Fibroblast of villous mesenchyme (primary cell): ENCODE measurements at regions not wholly inside any gene's neighbourhood (a gene's known extent, or its start where the extent isn't known, plus 50 kb on each side); places are given as distances from the start of the nearest gene placed in this dataset.

Experiments
- DNase-seq: peaks from one replicate; pipeline ENCODE4 v3.0.0-alpha.2; 2010; ENCODE audit warnings: low read depth
- H3K4me3 ChIP-seq: 2 replicates; pipeline ENCODE4 v1.5.1; 2011; ENCODE audit warnings: low read depth, mild to moderate bottlenecking, low read length
- CTCF ChIP-seq: IDR thresholded peaks from 2 replicates; pipeline ENCODE4 v1.5.1; 2012; ENCODE audit warnings: low read depth, mild to moderate bottlenecking, low read length; ENCODE audit not compliant: insufficient read depth

GRCh38 chr16:89035669-89036570 is 57.7 kb upstream of the ACSF3 start:
- no peak for DNase-seq
- TF ChIP-seq CTCF, result no peak
- no peak overlapping the region for H3K4me3 ChIP-seq

GRCh38 chr16:89036776-89037175 is 56.9 kb upstream of the ACSF3 start:
- no peak for DNase-seq
- H3K4me3 ChIP-seq, result no peak overlapping the region
- TF ChIP-seq CTCF, result no peak

- TF ChIP-seq CTCF, result no peak
- DNase-seq, result peak; percentile 23
- H3K4me3 ChIP-seq, result no peak overlapping the region
Observed at GRCh38 chr16:89037261-89038152, 56.1 kb upstream of the ACSF3 start.

GRCh38 chr16:89038221-89038721 is 55.4 kb upstream of the ACSF3 start:
- DNase-seq, result no peak
- no peak for TF ChIP-seq CTCF
- H3K4me3 ChIP-seq, result no peak overlapping the region

GRCh38 chr16:89038811-89039735 is 54.6 kb upstream of the ACSF3 start:
- H3K4me3 ChIP-seq, result no peak overlapping the region
- no peak for DNase-seq
- no peak for TF ChIP-seq CTCF

GRCh38 chr16:89039756-89040155 is 53.9 kb upstream of the ACSF3 start:
- no peak overlapping the region for H3K4me3 ChIP-seq
- no peak for DNase-seq
- no peak for TF ChIP-seq CTCF
